GM23248 (cell line): ENCODE measurements at regions not wholly inside any gene's neighbourhood (a gene's known extent, or its start where the extent isn't known, plus 50 kb on each side); places are given as distances from the start of the nearest gene placed in this dataset.
"Not testable (repeated sequence)": the region's sequence is repeated elsewhere in the genome, so short reads cannot be mapped to it uniquely, and the experiment has no call there.

Source experiments
- DNase-seq: peaks from one replicate; pipeline ENCODE4 v3.0.0-alpha.2; 2015
- H2AFZ ChIP-seq: fragments of 200-600 bp; sonication (generic); 2 replicates; pipeline ENCODE4 v1.6.1; 2016; ENCODE audit warnings: antibody characterized with exemption
- H3F3A ChIP-seq: fragments of 200-600 bp; sonication (generic); 2 replicates; pipeline ENCODE4 v1.6.1; 2016; ENCODE audit warnings: mild to moderate bottlenecking, antibody characterized with exemption, mixed run types; ENCODE audit not compliant: insufficient read depth
- H3K27ac ChIP-seq: fragments of 200-600 bp; sonication (generic); 2 replicates; pipeline ENCODE4 v1.5.1; 2016; ENCODE audit warnings: mild to moderate bottlenecking
- H3K27me3 ChIP-seq: fragments of 200-600 bp; sonication (generic); replicated peaks from 2 replicates; pipeline ENCODE4 v1.6.1; 2016; ENCODE audit warnings: mild to moderate bottlenecking; ENCODE audit not compliant: insufficient read depth
- H3K36me3 ChIP-seq: fragments of 200-600 bp; sonication (generic); 2 replicates; pipeline ENCODE4 v1.6.1; 2016; ENCODE audit warnings: low read depth, mild to moderate bottlenecking
- H3K4me1 ChIP-seq: fragments of 200-600 bp; sonication (generic); 2 replicates; pipeline ENCODE4 v1.6.1; 2016; ENCODE audit warnings: mild to moderate bottlenecking; ENCODE audit not compliant: insufficient read depth
- H3K4me2 ChIP-seq: fragments of 200-600 bp; sonication (generic); one replicate; pipeline ENCODE4 v1.6.1; 2016; ENCODE audit warnings: mild to moderate bottlenecking; ENCODE audit not compliant: unreplicated experiment
- H3K4me3 ChIP-seq: fragments of 200-600 bp; sonication (generic); 2 replicates; pipeline ENCODE4 v1.5.1; 2016; ENCODE audit warnings: mild to moderate bottlenecking
- H3K79me2 ChIP-seq: fragments of 200-600 bp; sonication (generic); 2 replicates; pipeline ENCODE4 v1.6.1; 2016; ENCODE audit warnings: mild to moderate bottlenecking; ENCODE audit not compliant: insufficient read depth
- H3K9ac ChIP-seq: fragments of 200-600 bp; sonication (generic); 2 replicates; pipeline ENCODE4 v1.6.1; 2016; ENCODE audit warnings: mild to moderate bottlenecking
- H3K9me2 ChIP-seq: fragments of 200-600 bp; sonication (generic); 2 replicates; pipeline ENCODE4 v1.6.1; 2016; ENCODE audit warnings: mixed run types, mild to moderate bottlenecking, moderate library complexity; ENCODE audit not compliant: insufficient read depth
- H3K9me3 ChIP-seq: fragments of 200-600 bp; sonication (generic); one replicate; pipeline ENCODE4 v1.6.1; 2017; ENCODE audit warnings: low read depth
- H4K20me1 ChIP-seq: fragments of 200-600 bp; sonication (generic); 2 replicates; pipeline ENCODE4 v1.6.0; 2016; ENCODE audit not compliant: insufficient read depth
- WGBS, 2 experiments: methylation state at CpG; one replicate each; pipeline ENCODE4 v1.1.6; 2015 to 2017; ENCODE audit warnings: low lambda C conversion rate in 2 of 2, low coverage in 1 of 2; ENCODE audit errors: missing lambda C conversion rate in 2 of 2; 5-methylcytosine and 5-hydroxymethylcytosine counted together
- in situ Hi-C: fragments of 300-500 bp; cut with MboI; formaldehyde crosslinking; loops from 2 replicates; pipeline ENCODE4 v1.15.0; 2020

DNA sequence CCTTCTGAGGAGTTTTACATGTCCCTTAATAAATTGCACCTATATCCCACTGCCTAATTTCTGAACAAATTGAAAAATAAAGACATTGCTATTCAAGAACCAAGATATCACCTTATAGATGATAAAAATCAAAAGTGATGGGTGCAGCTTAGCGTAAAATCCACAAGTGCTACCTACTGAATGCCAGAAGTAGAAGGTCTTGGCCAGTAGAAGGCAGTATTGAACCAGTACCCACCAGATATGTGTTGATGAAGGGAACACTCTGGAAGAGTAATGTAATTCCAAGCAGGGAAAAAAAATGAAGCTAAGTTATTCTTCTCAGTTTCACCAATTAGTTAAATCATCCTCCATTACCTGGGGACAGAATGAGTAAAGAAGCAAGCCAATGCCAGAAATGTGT is 125.5 kb downstream of the ZFY start:
- in situ Hi-C loops, H3K79me2 ChIP-seq, H3K27me3 ChIP-seq, H3K4me3 ChIP-seq, H3K9ac ChIP-seq, H3K4me1 ChIP-seq, H3F3A ChIP-seq, DNase-seq, H3K9me2 ChIP-seq, H3K9me3 ChIP-seq, H3K36me3 ChIP-seq, H2AFZ ChIP-seq, H3K4me2 ChIP-seq, H3K27ac ChIP-seq, H4K20me1 ChIP-seq: not testable (repeated sequence)
- WGBS, 2 experiments, result 95 to 100% methylated on average over 1 of the region's 1 CpG

DNA sequence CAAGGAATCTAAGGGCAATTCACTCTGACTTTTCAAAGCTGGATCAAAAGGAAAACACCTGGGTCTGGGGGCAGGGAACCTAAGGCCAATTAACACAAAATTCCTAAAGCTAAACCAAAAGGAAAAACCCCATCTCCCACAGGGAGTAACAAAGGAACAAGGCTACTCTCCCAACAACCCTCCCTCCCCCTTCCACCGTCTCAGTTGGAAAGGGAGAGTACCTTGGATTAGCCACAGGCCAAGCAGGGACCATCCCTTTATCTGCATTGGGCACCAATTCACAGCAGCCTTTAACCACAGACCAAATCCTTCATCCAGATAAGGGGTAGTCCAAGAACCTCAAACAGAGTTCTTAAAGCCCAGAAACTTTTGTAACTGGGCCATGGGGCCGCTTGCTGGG is 153.0 kb downstream of the ZFY start:
- H3K4me2 ChIP-seq, H4K20me1 ChIP-seq, H3K9me3 ChIP-seq, H3K9ac ChIP-seq, H3K4me3 ChIP-seq, H3F3A ChIP-seq, H3K4me1 ChIP-seq, H3K9me2 ChIP-seq, H3K36me3 ChIP-seq, in situ Hi-C loops, H2AFZ ChIP-seq, H3K79me2 ChIP-seq, DNase-seq, H3K27me3 ChIP-seq, H3K27ac ChIP-seq: not testable (repeated sequence)
- 67 to 78% methylated on average over 1 to 2 of the region's 2 CpGs for WGBS, 2 experiments

DNA sequence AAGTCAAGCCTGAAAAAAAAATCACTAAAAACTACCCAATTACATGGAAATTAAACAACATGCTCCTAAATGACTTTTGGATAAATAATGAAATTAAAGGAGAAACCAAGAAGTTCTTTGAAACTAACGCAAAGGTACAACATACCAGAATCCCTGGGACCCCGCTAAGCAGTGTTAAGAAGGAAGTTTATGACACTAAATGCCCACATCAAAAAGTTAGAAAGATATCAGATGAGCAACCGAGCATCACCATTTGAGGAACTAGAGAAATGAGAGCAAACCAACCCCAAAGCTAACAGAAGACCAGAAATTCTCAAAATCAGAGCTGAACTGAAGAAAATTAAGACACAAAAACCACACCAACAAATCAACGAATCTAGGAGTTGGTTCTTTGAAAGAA is 173.5 kb downstream of the ZFY start:
- H3K4me1 ChIP-seq, H3K36me3 ChIP-seq, H3K27me3 ChIP-seq, H3K9ac ChIP-seq, H3K9me3 ChIP-seq, H3K4me3 ChIP-seq, H3K4me2 ChIP-seq, in situ Hi-C loops, H2AFZ ChIP-seq, H4K20me1 ChIP-seq, H3K9me2 ChIP-seq, DNase-seq, H3F3A ChIP-seq, H3K79me2 ChIP-seq, H3K27ac ChIP-seq: not testable (repeated sequence)
- WGBS, 2 experiments, result 42 to 43% methylated on average over 4 of the region's 4 CpGs

- not testable (repeated sequence) for DNase-seq
These were observed 185.1 kb downstream of the ZFY start for GRCh38 chrY:3120234-3120633.

GRCh38 chrY:3120716-3121115 is 185.5 kb downstream of the ZFY start:
- in situ Hi-C loops, H3K9me2 ChIP-seq, H4K20me1 ChIP-seq, H3K4me1 ChIP-seq, H3K4me2 ChIP-seq, H3K4me3 ChIP-seq, H3K27ac ChIP-seq, H3K9me3 ChIP-seq, H3F3A ChIP-seq, H3K36me3 ChIP-seq, H3K27me3 ChIP-seq, DNase-seq, H3K9ac ChIP-seq, H3K79me2 ChIP-seq, H2AFZ ChIP-seq: not testable (repeated sequence)

More at GRCh38 chrY:3120234-3120633, 185.1 kb downstream of the ZFY start:
- H3F3A ChIP-seq, H3K9me3 ChIP-seq, H3K27ac ChIP-seq, H3K79me2 ChIP-seq, in situ Hi-C loops, H2AFZ ChIP-seq, H3K27me3 ChIP-seq, H3K9ac ChIP-seq, H3K4me1 ChIP-seq, H3K36me3 ChIP-seq, H3K9me2 ChIP-seq, H4K20me1 ChIP-seq, H3K4me3 ChIP-seq, H3K4me2 ChIP-seq: not testable (repeated sequence)
- WGBS, 2 experiments, result 38 to 63% methylated on average over 1 of the region's 1 CpG

DNA sequence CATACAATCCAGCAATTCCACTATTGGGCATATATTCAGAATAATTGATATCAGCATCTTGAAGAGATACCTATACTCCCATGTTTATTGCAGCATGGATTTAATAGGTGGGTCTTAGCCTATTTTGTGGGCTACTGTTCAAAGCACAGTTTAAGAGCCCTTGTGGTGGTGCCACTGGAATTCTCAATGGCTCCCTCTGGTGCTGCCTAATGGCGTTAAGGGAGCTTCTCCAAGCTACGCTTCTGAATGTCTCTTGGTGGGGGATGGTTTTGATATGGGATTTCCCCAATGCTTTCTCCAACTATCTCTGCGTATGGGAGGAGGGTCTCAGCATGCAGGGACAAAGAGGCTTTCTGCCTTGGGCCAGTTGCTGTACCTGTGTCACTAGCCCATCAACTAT is 188.3 kb downstream of the ZFY start:
- 50 to 83% methylated on average over 2 of the region's 3 CpGs for WGBS, 2 experiments
- H3K27me3 ChIP-seq, H3K4me2 ChIP-seq, H3K9me2 ChIP-seq, H4K20me1 ChIP-seq, H3K4me1 ChIP-seq, H3K79me2 ChIP-seq, H3K27ac ChIP-seq, H3K4me3 ChIP-seq, H3K9ac ChIP-seq, DNase-seq, H3F3A ChIP-seq, H2AFZ ChIP-seq, in situ Hi-C loops, H3K9me3 ChIP-seq, H3K36me3 ChIP-seq: not testable (repeated sequence)

GRCh38 chrY:3171074-3171473 is 235.9 kb downstream of the ZFY start:
- H3K9me3 ChIP-seq, H3K4me3 ChIP-seq, H4K20me1 ChIP-seq, DNase-seq, in situ Hi-C loops, H3K4me2 ChIP-seq, H3K4me1 ChIP-seq, H3K9ac ChIP-seq, H3K27ac ChIP-seq, H3K9me2 ChIP-seq, H2AFZ ChIP-seq, H3K36me3 ChIP-seq, H3F3A ChIP-seq, H3K79me2 ChIP-seq, H3K27me3 ChIP-seq: not testable (repeated sequence)
- WGBS, 2 experiments, result 37 to 50% methylated on average over 2 of the region's 2 CpGs

DNA sequence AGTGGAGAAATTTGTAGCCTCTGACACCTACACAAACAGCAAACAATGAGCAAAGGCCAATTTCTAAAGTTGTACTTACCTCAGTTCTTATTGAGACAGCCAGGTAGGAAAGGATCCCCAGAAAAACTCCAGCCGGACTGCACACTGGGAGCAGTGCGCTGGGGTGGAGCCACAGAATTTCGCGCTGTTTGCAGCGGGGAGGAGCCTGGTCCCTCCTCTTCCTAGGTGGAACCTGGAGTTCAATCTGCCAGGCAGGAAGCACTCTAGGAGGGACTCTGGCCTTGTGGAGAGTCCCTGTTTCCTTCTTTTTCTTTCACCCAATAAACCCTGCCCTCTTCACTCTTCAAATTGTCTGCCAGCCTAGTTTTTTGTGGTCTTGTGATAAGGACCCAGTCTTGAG is 259.9 kb downstream of the ZFY start:
- H3F3A ChIP-seq, H3K9me2 ChIP-seq, H3K27ac ChIP-seq, H3K4me2 ChIP-seq, H3K36me3 ChIP-seq, H4K20me1 ChIP-seq, H3K4me1 ChIP-seq, H3K9me3 ChIP-seq, in situ Hi-C loops, DNase-seq, H3K9ac ChIP-seq, H3K4me3 ChIP-seq, H3K27me3 ChIP-seq, H3K79me2 ChIP-seq, H2AFZ ChIP-seq: not testable (repeated sequence)
- 82 to 83% methylated on average over 4 to 5 of the region's 5 CpGs for WGBS, 2 experiments
